CD8-positive, alpha-beta memory T cell (primary cell): ENCODE measurements at regions not wholly inside any gene's neighbourhood (a gene's known extent, or its start where the extent isn't known, plus 50 kb on each side); places are given as distances from the start of the nearest gene placed in this dataset.

Experiments
- CTCF ChIA-PET: fragments of 350-600 bp; sonication (Branson Sonifier 250); formaldehyde crosslinking; loops from one replicate; lab custom pipeline; 2021; ENCODE audit warnings: antibody characterized with exemption; lab: Charles Lee
- POLR2A ChIA-PET: fragments of 350-600 bp; sonication (Branson Sonifier 250); formaldehyde crosslinking; loops from one replicate; lab custom pipeline; 2021; ENCODE audit warnings: antibody characterized with exemption; lab: Charles Lee
- DNase-seq, 5 donors: peaks; one replicate each; pipeline versions ENCODE4 v3.0.0 to v3.0.0-alpha.2; 2020 to 2022; ENCODE audit warnings: mixed read lengths in 1 of 5
- H3K27ac ChIP-seq: one replicate; pipeline ENCODE4 v1.7.0; 2013; ENCODE audit warnings: low read depth, mild to moderate bottlenecking, low read length, moderate library complexity
- H3K27me3 ChIP-seq: 2 replicates; pipeline ENCODE4 v1.7.0; 2013; ENCODE audit warnings: low read length, mild to moderate bottlenecking; ENCODE audit not compliant: insufficient read depth, poor library complexity, severe bottlenecking
- H3K36me3 ChIP-seq: 2 replicates; pipeline ENCODE4 v1.7.0; 2013; ENCODE audit warnings: mild to moderate bottlenecking, low read length, moderate library complexity; ENCODE audit not compliant: insufficient read depth
- H3K4me1 ChIP-seq: 2 replicates; pipeline ENCODE4 v1.7.0; 2013; ENCODE audit warnings: mild to moderate bottlenecking, low read length, moderate library complexity; ENCODE audit not compliant: insufficient read depth
- H3K4me3 ChIP-seq: 2 replicates; pipeline ENCODE4 v1.7.0; 2013; ENCODE audit warnings: mild to moderate bottlenecking, low read length
- H3K9me3 ChIP-seq: 2 replicates; pipeline ENCODE4 v1.7.0; 2013; ENCODE audit warnings: mild to moderate bottlenecking, low read length
- H3K27ac Mint-ChIP-seq, 8 donors: one replicate each; pipeline ENCODE4 v1.8.0; 2020 to 2021; ENCODE audit warnings: mixed read lengths in 8 of 8, mild to moderate bottlenecking in 6 of 8, inconsistent platforms in 3 of 8, moderate library complexity in 3 of 8
- H3K27me3 Mint-ChIP-seq, 2 donors: one replicate each; pipeline ENCODE4 v1.8.0; 2020 to 2021; ENCODE audit warnings: mixed read lengths in 2 of 2, mild to moderate bottlenecking in 1 of 2, moderate library complexity in 1 of 2
- H3K36me3 Mint-ChIP-seq, 3 donors: one replicate each; pipeline ENCODE4 v1.8.0; 2020 to 2021; ENCODE audit warnings: mixed read lengths in 3 of 3, inconsistent platforms in 1 of 3, mild to moderate bottlenecking in 1 of 3
- H3K4me1 Mint-ChIP-seq, 3 donors: one replicate each; pipeline ENCODE4 v1.8.0; 2020 to 2021; ENCODE audit warnings: mixed read lengths in 3 of 3, inconsistent platforms in 1 of 3, mild to moderate bottlenecking in 1 of 3
- H3K4me3 Mint-ChIP-seq, 7 donors: one replicate each; pipeline ENCODE4 v1.8.0; 2020 to 2021; ENCODE audit warnings: mixed read lengths in 7 of 7, mild to moderate bottlenecking in 6 of 7, moderate library complexity in 4 of 7, inconsistent platforms in 2 of 7
- H3K9me3 Mint-ChIP-seq, 5 donors: one replicate each; pipeline ENCODE4 v1.8.0; 2020 to 2022; ENCODE audit warnings: mixed read lengths in 5 of 5, mild to moderate bottlenecking in 3 of 5, moderate library complexity in 2 of 5, inconsistent platforms in 1 of 5

- Histone ChIP-seq H3K27me3 (no peaks in the 10 kb centered on the region), H3K4me3 (no peak overlapping the region), H3K27ac (no peak overlapping the region), H3K36me3 (no peaks in the 10 kb centered on the region), H3K9me3 (no peaks in the 10 kb centered on the region), H3K4me1 (peaks cover 14% of the 10 kb centered on the region)
- Mint-ChIP-seq H3K27me3 (peaks cover 0 to 23% of the 10 kb centered on the region in 2 donors), H3K36me3 (no peaks in the 10 kb centered on the region), H3K4me3 (no peak overlapping the region), H3K27ac (no peak overlapping the region), H3K4me1 (peaks cover 12 to 15% (median 14%) of the 10 kb centered on the region in 3 donors), H3K9me3 (no peaks in the 10 kb centered on the region)
- DNase-seq = no peak
- ChIA-PET POLR2A (no interaction called here), CTCF (interaction anchor here (0.7 to 1.7 kb wide), 5 partner anchors 12 to 355 kb away, joined by 3 to 5 read pairs (median 3); no protein-coding TSS in a partner anchor)
Observed at GRCh38 chr6:137696765-137697164, 170.3 kb upstream of the TNFAIP3 start.

GRCh38 chr6:137697267-137697938 is 169.7 kb upstream of the TNFAIP3 start:
- no peak overlapping the region for H3K27ac ChIP-seq
- H3K27me3 ChIP-seq = no peaks in the 10 kb centered on the region
- CTCF ChIA-PET = interaction anchor here (0.7 to 1.7 kb wide), 7 partner anchors 13 to 407 kb away, joined by 3 to 5 read pairs (median 3); no protein-coding TSS in a partner anchor
- no peak overlapping the region for H3K4me3 ChIP-seq
- Mint-ChIP-seq H3K4me1 (peaks cover 12 to 15% (median 14%) of the 10 kb centered on the region in 3 donors), H3K36me3 (no peaks in the 10 kb centered on the region), H3K9me3 (no peaks in the 10 kb centered on the region), H3K27me3 (peaks cover 0 to 23% of the 10 kb centered on the region in 2 donors), H3K4me3 (no peak overlapping the region), H3K27ac (peak overlapping the region in 2 of 8 donors; percentile 19 to 55)
- H3K9me3 ChIP-seq = no peaks in the 10 kb centered on the region
- peaks cover 14% of the 10 kb centered on the region for H3K4me1 ChIP-seq
- POLR2A ChIA-PET = no interaction called here
- DNase-seq = no peak
- H3K36me3 ChIP-seq = no peaks in the 10 kb centered on the region

- Mint-ChIP-seq H3K36me3 (no peaks in the 10 kb centered on the region), H3K27ac (peak overlapping the region in 3 of 8 donors; percentile 48 to 88 (median 73)), H3K4me3 (peak overlapping the region in 2 of 7 donors; percentile 33 to 55), H3K27me3 (peaks cover 6 to 20% of the 10 kb centered on the region in 2 donors), H3K4me1 (peaks cover 12 to 15% (median 14%) of the 10 kb centered on the region in 3 donors), H3K9me3 (no peaks in the 10 kb centered on the region)
- Histone ChIP-seq H3K4me1 (peaks cover 14% of the 10 kb centered on the region), H3K9me3 (no peaks in the 10 kb centered on the region), H3K36me3 (no peaks in the 10 kb centered on the region), H3K27ac (no peak overlapping the region), H3K27me3 (no peaks in the 10 kb centered on the region), H3K4me3 (no peak overlapping the region)
- ChIA-PET POLR2A (interaction anchor here (0.5 kb wide), 1 partner anchor 421 kb away, joined by 3 read pairs; no protein-coding TSS in a partner anchor), CTCF (interaction anchor here (0.9 to 1.8 kb wide), 7 partner anchors 37 to 417 kb away, joined by 3 to 7 read pairs (median 4); no protein-coding TSS in a partner anchor)
- no peak for DNase-seq
Observed at GRCh38 chr6:137698636-137699030, 168.4 kb upstream of the TNFAIP3 start.

DNA sequence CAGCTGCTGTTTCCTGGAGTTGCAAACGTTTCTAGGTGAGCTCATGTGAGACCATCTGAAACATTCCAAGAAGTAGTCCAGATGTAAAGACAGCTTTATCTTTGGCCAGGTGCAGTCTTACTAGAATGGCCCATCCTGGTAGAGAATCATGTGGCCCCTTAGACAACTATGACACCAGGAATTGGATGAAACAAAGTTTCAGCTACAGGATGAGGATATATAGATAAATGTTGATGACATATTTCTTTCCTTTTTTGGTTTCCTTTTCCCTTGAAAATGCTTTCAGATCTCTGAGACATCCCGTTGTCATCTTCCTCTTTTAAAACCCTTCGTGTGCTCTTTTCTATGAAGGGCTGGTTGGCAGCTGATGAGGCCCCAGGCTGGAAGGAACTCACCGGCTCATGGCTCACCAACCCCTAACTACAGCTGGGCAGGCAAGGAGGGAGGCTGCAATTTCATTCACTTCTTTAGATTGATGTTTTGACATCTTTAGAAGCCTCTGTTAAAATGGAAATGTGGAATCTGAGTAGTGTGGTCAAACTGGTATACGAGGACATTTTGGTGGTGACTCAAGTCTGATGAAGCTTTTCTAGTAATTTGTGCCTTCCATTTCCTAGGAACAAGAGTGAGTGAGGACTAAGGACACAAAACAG is 167.9 kb upstream of the TNFAIP3 start:
- POLR2A ChIA-PET = interaction anchor here (0.5 kb wide), 1 partner anchor 421 kb away, joined by 3 read pairs; no protein-coding TSS in a partner anchor
- peaks cover 12 to 15% (median 14%) of the 10 kb centered on the region in 3 donors for H3K4me1 Mint-ChIP-seq
- DNase-seq = no peak

GRCh38 chr6:137700161-137700560 is 166.9 kb upstream of the TNFAIP3 start:
- H3K9me3 Mint-ChIP-seq = no peaks in the 10 kb centered on the region
- H3K27me3 Mint-ChIP-seq = peaks cover 6 to 16% of the 10 kb centered on the region in 2 donors
- no peak overlapping the region for H3K4me3 Mint-ChIP-seq
- Histone ChIP-seq H3K36me3 (no peaks in the 10 kb centered on the region), H3K4me3 (no peak overlapping the region), H3K4me1 (peaks cover 14% of the 10 kb centered on the region), H3K9me3 (no peaks in the 10 kb centered on the region), H3K27me3 (no peaks in the 10 kb centered on the region), H3K27ac (no peak overlapping the region)
- ChIA-PET CTCF (interaction anchor here (1.7 kb wide), 1 partner anchor 275 kb away, joined by 7 read pairs; no protein-coding TSS in a partner anchor), POLR2A (no interaction called here)
- H3K4me1 Mint-ChIP-seq = peaks cover 12 to 18% (median 16%) of the 10 kb centered on the region in 3 donors
- no peaks in the 10 kb centered on the region for H3K36me3 Mint-ChIP-seq
- H3K27ac Mint-ChIP-seq = no peak overlapping the region
- DNase-seq = no peak

More for the DNA sequence above, 167.9 kb upstream of the TNFAIP3 start:
- H3K27ac ChIP-seq = no peak overlapping the region
- CTCF ChIA-PET = interaction anchor here (0.9 to 1.8 kb wide), 6 partner anchors 37 to 417 kb away, joined by 3 to 7 read pairs (median 4); no protein-coding TSS in a partner anchor
- no peak overlapping the region for H3K4me3 ChIP-seq
- peak overlapping the region in 5 of 8 donors; percentile 33 to 88 (median 66) for H3K27ac Mint-ChIP-seq
- peak overlapping the region in 4 of 7 donors; percentile 7 to 47 (median 23) for H3K4me3 Mint-ChIP-seq
- H3K9me3 ChIP-seq = no peaks in the 10 kb centered on the region
- H3K36me3 ChIP-seq = no peaks in the 10 kb centered on the region
- H3K4me1 ChIP-seq = peaks cover 14% of the 10 kb centered on the region
- no peaks in the 10 kb centered on the region for H3K36me3 Mint-ChIP-seq
- H3K27me3 ChIP-seq = no peaks in the 10 kb centered on the region
- no peaks in the 10 kb centered on the region for H3K9me3 Mint-ChIP-seq
- peaks cover 6 to 20% of the 10 kb centered on the region in 2 donors for H3K27me3 Mint-ChIP-seq

GRCh38 chr6:137700751-137701477 is 166.1 kb upstream of the TNFAIP3 start:
- H3K4me3 ChIP-seq = no peak overlapping the region

DNA sequence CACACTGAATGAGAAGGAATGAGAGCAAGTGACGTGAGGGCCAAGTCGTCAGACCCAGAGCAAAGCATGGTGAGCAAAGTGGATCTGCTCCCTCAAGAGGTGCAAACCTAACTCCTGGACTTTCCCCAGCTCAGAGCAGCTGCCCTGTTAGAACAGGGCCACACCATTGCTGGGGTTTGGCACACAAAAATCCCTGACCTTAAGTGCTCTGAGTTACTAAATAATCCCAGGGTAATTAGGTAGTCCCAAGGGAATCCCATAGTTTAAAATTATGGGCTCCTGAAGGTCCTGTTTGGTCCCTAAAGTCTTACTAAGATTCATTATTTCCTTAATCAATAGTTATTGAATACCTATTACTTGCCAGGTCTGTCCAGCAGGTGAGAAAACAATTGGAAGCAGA is 165.1 kb upstream of the TNFAIP3 start:
- ChIA-PET CTCF (no interaction called here), POLR2A (no interaction called here)
- peaks cover 28 to 35% (median 34%) of the 10 kb centered on the region in 3 donors for H3K4me1 Mint-ChIP-seq
- Histone ChIP-seq H3K9me3 (no peaks in the 10 kb centered on the region), H3K27me3 (no peaks in the 10 kb centered on the region), H3K4me3 (no peak overlapping the region), H3K36me3 (no peaks in the 10 kb centered on the region), H3K27ac (no peak overlapping the region), H3K4me1 (peaks cover 25% of the 10 kb centered on the region)
- H3K4me3 Mint-ChIP-seq = no peak overlapping the region
- no peaks in the 10 kb centered on the region for H3K36me3 Mint-ChIP-seq
- H3K27me3 Mint-ChIP-seq = peaks cover 6 to 8% of the 10 kb centered on the region in 2 donors
- H3K27ac Mint-ChIP-seq = no peak overlapping the region
- no peaks in the 10 kb centered on the region for H3K9me3 Mint-ChIP-seq
- DNase-seq = no peak

More at GRCh38 chr6:137700751-137701477, 166.1 kb upstream of the TNFAIP3 start:
- ChIA-PET POLR2A (no interaction called here), CTCF (no interaction called here)
- Histone ChIP-seq H3K27ac (no peak overlapping the region), H3K9me3 (no peaks in the 10 kb centered on the region), H3K36me3 (no peaks in the 10 kb centered on the region), H3K27me3 (no peaks in the 10 kb centered on the region), H3K4me1 (peaks cover 21% of the 10 kb centered on the region)
- Mint-ChIP-seq H3K9me3 (no peaks in the 10 kb centered on the region), H3K4me1 (peaks cover 20 to 25% (median 23%) of the 10 kb centered on the region in 3 donors), H3K4me3 (no peak overlapping the region), H3K27ac (peak overlapping the region in 1 of 8 donors; percentile 10), H3K27me3 (peaks cover 6 to 9% of the 10 kb centered on the region in 2 donors), H3K36me3 (no peaks in the 10 kb centered on the region)
- no peak for DNase-seq
